Peyer's patch (tissue), 4 donors: ENCODE measurements at regions not wholly inside any gene's neighbourhood (a gene's known extent, or its start where the extent isn't known, plus 50 kb on each side); places are given as distances from the start of the nearest gene placed in this dataset.

Source experiments
- DNase-seq, 3 donors: peaks; one replicate each; pipeline ENCODE4 v3.0.0-alpha.2; 2017 to 2019
- H3K27ac ChIP-seq, 4 donors: fragments of 200-600 bp; sonication (generic); one replicate each; pipeline ENCODE4 v1.5.1; 2016 to 2019
- H3K27me3 ChIP-seq, 2 donors: fragments of 200-600 bp; sonication (generic); one replicate each; pipeline ENCODE4 v1.5.1; 2019
- H3K36me3 ChIP-seq, 3 donors: fragments of 200-600 bp; sonication (generic); one replicate each; pipeline ENCODE4 v1.5.1; 2016 to 2019
- H3K4me1 ChIP-seq, 4 donors: fragments of 200-600 bp; sonication (generic); one replicate each; pipeline ENCODE4 v1.5.1; 2016 to 2019
- H3K4me3 ChIP-seq, 4 donors: fragments of 200-600 bp; sonication (generic); 1 replicate in 3 of 4; 2 replicates in 1 of 4; pipeline ENCODE4 v1.5.1; 2016 to 2019; ENCODE audit warnings: mild to moderate bottlenecking in 1 of 4
- H3K9me3 ChIP-seq, 4 donors: fragments of 200-600 bp; sonication (generic); one replicate each; pipeline ENCODE4 v1.5.1; 2016 to 2019; ENCODE audit warnings: mild to moderate bottlenecking in 1 of 4
- POLR2A ChIP-seq, 2 donors: fragments of 450-650 bp; IDR thresholded peaks; one replicate each; pipeline ENCODE4 v1.5.1; 2017; ENCODE audit warnings: antibody characterized with exemption in 2 of 2, mild to moderate bottlenecking in 2 of 2, moderate library complexity in 2 of 2
- TF ChIP-seq, protein P1 (sequence below), 6 experiments: fragments of 450-650 bp in 4 of 6; fragments of 200-600 bp in 2 of 6; sonication (generic) in 1 of 6; IDR thresholded peaks; one replicate each; pipeline ENCODE4 v1.5.1; 2017 to 2019; ENCODE audit warnings: antibody characterized with exemption in 6 of 6, mild to moderate bottlenecking in 3 of 6, moderate library complexity in 1 of 6

DNA sequence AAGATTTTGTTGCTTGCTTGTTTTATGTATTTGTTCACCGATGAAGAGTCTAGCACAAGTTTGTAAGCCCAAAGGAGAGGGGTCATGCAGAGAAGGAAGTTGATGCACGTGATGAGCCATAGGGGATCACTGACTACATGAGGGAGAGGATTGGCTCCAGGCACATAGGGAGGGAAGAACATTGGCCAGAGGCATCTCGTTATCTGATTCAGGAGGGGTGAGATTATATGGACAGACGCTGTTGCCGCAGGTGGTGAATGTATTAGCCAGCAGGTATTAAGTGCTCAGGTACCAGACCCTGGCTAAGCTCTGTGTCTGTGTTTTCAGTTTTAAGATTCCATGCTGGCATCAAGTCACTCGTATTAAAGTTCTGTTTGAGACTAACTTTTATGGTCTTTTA lies 91.8 kb upstream of the CHST9 start:
- Histone ChIP-seq H3K4me3 (no peak overlapping the region), H3K9me3 (no peaks in the 10 kb centered on the region), H3K36me3 (no peaks in the 10 kb centered on the region), H3K4me1 (no peaks in the 10 kb centered on the region), H3K27me3 (no peaks in the 10 kb centered on the region), H3K27ac (no peak overlapping the region)
- TF ChIP-seq, protein P1, sequence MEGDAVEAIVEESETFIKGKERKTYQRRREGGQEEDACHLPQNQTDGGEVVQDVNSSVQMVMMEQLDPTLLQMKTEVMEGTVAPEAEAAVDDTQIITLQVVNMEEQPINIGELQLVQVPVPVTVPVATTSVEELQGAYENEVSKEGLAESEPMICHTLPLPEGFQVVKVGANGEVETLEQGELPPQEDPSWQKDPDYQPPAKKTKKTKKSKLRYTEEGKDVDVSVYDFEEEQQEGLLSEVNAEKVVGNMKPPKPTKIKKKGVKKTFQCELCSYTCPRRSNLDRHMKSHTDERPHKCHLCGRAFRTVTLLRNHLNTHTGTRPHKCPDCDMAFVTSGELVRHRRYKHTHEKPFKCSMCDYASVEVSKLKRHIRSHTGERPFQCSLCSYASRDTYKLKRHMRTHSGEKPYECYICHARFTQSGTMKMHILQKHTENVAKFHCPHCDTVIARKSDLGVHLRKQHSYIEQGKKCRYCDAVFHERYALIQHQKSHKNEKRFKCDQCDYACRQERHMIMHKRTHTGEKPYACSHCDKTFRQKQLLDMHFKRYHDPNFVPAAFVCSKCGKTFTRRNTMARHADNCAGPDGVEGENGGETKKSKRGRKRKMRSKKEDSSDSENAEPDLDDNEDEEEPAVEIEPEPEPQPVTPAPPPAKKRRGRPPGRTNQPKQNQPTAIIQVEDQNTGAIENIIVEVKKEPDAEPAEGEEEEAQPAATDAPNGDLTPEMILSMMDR (IDR thresholded peaks at IDR 0.05), result no peak
- no peak for TF ChIP-seq POLR2A (IDR thresholded peaks at IDR 0.05)
- DNase-seq, result no peak

DNA sequence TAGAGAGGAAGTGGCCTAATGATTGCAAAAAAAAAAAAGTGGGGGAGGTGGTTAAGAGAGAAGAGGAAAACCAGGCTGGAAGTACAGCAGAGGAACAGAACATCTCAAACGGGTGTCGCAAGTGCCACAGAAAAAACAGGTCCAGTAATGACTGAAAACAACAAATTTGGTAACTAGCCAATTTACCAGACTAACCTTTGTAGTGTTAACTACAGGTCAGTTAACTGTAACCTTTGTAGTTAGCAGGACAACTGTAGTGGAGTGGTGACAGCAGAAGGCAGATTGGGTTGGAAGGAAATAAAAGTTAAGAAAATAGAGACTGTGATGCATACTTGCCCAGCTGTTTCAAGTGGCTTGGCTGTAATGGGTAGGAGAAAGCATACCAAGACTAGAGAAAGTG lies 91.4 kb upstream of the CHST9 start:
- H3K9me3 ChIP-seq, result no peaks in the 10 kb centered on the region
- DNase-seq, result no peak
- H3K4me1 ChIP-seq, result no peaks in the 10 kb centered on the region
- H3K36me3 ChIP-seq, result no peaks in the 10 kb centered on the region
- H3K27me3 ChIP-seq, result no peaks in the 10 kb centered on the region
- no peak overlapping the region for H3K4me3 ChIP-seq
- TF ChIP-seq, protein P1 (IDR thresholded peaks at IDR 0.05), result no peak
- TF ChIP-seq POLR2A (IDR thresholded peaks at IDR 0.05), result no peak
- H3K27ac ChIP-seq, result no peak overlapping the region

DNA sequence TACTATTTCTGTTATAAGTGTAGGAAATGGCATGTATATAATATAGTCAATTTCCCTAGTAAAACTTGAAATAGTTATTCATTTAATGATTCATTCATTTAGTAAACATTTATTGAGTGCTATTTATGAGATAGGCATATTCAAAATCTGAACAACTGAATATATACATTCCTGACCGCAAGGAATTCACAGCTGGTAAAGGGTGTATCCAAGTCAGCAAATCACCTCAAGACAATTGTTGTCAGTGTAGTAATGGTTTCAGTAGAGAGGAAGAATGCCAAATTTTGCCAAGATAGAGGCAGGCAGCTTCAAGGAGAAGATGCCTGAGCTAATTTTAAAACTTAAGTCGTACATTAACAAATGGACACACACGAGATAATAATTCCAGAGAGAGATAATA lies 89.8 kb upstream of the CHST9 start:
- no peak for TF ChIP-seq POLR2A (IDR thresholded peaks at IDR 0.05)
- TF ChIP-seq, protein P1 (IDR thresholded peaks at IDR 0.05), result no peak
- H3K36me3 ChIP-seq, result no peaks in the 10 kb centered on the region
- no peak overlapping the region for H3K27ac ChIP-seq
- no peaks in the 10 kb centered on the region for H3K27me3 ChIP-seq
- H3K4me1 ChIP-seq, result no peaks in the 10 kb centered on the region
- H3K4me3 ChIP-seq, result no peak overlapping the region
- peaks cover 0 to 4% (median 0%) of the 10 kb centered on the region in 4 donors for H3K9me3 ChIP-seq
- DNase-seq, result no peak

DNA sequence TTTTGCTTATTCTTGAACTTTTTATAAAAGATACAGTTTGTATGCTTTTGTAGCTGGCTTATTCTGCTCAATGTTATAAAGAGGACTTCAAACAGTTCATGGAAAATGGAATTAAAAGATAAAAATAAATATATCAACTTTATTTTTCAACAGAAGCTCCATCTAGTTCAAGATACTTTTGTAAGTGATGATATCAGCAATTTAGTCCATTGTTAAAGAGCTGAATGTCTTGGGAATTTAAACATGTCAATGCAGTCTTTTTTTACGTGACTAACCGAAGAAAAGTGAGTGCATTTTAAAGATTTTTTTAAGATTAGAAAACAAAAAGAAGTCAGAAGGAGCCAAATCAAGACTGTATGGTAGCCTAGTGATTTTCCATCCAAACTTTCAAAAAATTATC lies 85.4 kb upstream of the CHST9 start:
- H3K27me3 ChIP-seq, result no peaks in the 10 kb centered on the region
- H3K36me3 ChIP-seq, result no peaks in the 10 kb centered on the region
- DNase-seq, result no peak
- TF ChIP-seq POLR2A (IDR thresholded peaks at IDR 0.05), result no peak
- TF ChIP-seq, protein P1 (IDR thresholded peaks at IDR 0.05), result no peak
- peaks cover 0 to 4% (median 0%) of the 10 kb centered on the region in 4 donors for H3K9me3 ChIP-seq
- H3K4me3 ChIP-seq, result no peak overlapping the region
- H3K27ac ChIP-seq, result no peak overlapping the region
- no peaks in the 10 kb centered on the region for H3K4me1 ChIP-seq

DNA sequence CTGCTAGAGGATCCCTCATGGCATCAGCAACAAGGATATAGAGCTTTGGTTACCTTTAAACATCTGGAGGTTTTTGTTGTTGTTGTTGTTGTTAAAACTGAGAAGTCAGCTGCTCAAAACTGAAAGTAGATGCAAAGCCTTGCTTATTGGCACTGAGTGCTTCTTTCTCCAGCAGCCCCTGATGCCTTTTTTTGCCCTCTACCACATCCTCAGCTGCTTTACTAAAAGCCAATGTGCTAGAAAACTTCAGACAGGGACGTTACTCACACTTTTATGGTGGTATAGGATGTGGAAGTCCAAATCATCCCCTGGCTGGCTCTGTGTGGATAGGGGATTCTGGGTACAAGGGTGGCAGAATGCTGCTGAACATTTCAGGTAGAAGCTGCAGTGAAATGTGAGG lies 78.3 kb upstream of the CHST9 start:
- DNase-seq, result no peak
- Histone ChIP-seq H3K4me3 (no peak overlapping the region), H3K27ac (no peak overlapping the region), H3K27me3 (no peaks in the 10 kb centered on the region), H3K4me1 (no peaks in the 10 kb centered on the region), H3K9me3 (no peaks in the 10 kb centered on the region), H3K36me3 (no peaks in the 10 kb centered on the region)
- TF ChIP-seq, protein P1 (IDR thresholded peaks at IDR 0.05), result no peak
- TF ChIP-seq POLR2A (IDR thresholded peaks at IDR 0.05), result no peak
